HG02885 (cell line): ENCODE measurements at regions not wholly inside any gene's neighbourhood (a gene's known extent, or its start where the extent isn't known, plus 50 kb on each side); places are given as distances from the start of the nearest gene placed in this dataset.
"Not testable (repeated sequence)": the region's sequence is repeated elsewhere in the genome, so short reads cannot be mapped to it uniquely, and the experiment has no call there.

Source experiments
- ATAC-seq: cut with Tn5 transposase; IDR thresholded peaks from one replicate; pipeline ENCODE4 v1.9.1; 2021; ENCODE audit warnings: mild to moderate bottlenecking; ENCODE audit not compliant: unreplicated experiment, poor library complexity

DNA sequence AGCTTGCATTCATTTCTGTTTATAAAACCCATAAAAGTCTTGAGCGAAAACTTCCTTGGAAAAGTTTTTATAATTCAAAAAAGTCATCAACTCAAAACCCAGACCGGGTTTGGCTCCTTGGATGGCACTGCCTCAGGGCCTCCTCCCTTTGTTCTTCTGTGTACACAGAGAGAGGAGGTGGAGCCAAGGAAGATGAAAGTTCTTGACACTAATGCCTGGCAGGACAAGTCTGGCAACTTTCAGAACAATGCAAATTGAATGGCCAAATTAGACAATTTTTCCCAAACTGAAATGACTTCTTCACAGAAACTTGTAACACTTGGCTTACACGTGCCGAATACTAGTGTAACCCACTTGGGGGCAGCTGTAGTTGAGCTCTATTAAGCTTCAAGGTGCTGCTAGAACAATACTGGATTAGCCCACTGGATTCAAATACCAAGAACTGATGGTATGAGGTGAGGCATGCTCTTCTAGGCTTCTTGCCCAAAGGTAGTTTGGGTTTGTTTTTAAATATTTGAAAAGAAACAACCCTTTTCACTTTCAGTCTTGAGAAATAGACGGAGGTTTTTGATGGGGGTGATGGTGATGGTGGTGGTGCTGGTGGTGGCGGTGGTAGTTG, 86.6 kb upstream of the FRMD6 start:
- ATAC-seq: no peak

DNA sequence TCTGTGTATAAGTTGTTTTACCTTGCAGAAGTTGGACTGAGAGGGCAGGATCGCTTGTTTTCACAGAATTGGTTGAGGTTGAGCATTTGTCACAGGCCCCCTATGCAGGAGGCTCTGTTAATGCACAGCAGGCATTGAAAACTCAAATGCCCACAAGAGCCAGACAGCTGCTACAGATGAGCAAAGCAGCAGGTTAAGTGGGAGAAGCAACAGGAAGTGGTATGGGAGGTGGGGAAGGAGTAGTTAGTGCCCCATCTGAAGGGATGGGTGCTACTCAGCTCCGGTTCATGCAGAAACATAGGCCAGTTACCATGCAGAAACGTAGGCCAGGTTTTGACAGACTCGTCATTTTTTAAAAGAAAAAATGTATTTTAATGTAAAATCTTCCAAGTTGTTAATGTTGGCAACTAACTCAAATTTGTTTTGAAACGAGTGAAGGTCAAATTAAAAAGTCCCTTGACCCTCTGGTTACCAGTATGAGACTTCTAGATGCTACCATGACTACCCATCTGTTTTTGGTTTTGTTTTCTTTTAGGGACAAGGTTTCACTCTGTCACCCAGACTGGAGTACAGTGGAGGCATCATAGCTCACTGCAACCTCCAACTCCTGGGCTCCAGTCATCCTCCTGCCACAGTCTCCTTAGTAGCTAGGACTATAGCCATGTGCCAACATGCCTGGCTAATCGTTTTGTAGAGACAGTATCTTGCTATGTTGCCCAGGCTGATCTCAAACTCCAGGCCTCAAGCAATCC, 84.7 kb upstream of the FRMD6 start:
- no peak for ATAC-seq

DNA sequence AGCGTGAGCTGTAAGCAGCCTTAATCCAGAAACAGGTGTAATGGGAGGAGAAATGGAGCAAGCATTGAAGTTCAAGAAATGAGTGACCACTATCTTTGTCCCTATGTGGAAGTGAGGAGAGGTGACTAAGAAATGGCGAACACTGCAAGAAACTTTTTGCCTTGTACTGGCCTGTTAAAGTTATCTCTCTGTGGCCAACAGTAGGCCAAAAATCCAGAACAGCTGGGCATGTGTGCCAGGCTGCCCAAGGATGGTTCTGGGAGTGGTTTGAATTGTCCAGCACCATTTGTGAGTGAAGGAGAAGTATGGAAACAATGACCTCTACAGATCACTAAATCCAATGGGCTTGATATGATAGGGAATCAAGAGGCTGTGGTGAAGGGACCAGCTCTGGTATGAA, 83.3 kb upstream of the FRMD6 start:
- no peak for ATAC-seq

DNA sequence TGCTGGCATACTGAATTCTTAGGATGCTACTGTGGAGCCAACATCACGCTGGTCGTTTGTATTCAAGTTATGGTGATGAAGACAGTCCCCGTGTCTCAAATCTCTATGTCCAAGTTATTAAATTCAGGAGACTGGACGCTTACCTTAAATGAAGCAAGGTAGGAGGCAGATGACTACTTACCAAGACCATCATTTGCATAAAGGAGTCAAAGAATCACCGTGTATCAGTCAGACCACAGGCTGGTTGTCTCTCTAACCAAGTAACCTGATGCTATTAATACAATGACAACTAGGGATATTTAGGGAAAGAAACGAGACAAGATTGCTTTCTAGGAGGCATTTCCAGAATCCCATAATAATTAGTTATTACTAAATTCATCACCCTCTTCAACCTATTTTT, 78.1 kb upstream of the FRMD6 start:
- no peak for ATAC-seq

DNA sequence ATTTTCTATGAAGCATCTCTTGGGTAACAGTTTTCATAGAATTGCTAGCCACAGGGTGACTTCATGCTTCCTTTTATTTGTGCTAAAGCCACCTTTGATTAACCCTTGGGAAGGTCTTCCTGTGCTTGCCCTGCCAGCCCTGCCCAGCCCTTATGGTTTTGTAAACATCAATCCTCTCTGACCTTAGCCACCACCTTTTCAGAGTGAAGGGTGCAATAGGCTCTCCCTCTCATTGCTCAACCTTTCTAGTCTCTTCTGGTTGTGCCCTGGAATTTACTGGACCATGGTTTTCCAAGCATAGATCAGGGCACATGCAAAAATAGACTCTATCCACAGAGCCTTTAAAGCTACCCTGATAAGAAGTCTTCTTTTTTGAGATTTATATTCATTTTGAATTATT, 77.7 kb upstream of the FRMD6 start:
- no peak for ATAC-seq

DNA sequence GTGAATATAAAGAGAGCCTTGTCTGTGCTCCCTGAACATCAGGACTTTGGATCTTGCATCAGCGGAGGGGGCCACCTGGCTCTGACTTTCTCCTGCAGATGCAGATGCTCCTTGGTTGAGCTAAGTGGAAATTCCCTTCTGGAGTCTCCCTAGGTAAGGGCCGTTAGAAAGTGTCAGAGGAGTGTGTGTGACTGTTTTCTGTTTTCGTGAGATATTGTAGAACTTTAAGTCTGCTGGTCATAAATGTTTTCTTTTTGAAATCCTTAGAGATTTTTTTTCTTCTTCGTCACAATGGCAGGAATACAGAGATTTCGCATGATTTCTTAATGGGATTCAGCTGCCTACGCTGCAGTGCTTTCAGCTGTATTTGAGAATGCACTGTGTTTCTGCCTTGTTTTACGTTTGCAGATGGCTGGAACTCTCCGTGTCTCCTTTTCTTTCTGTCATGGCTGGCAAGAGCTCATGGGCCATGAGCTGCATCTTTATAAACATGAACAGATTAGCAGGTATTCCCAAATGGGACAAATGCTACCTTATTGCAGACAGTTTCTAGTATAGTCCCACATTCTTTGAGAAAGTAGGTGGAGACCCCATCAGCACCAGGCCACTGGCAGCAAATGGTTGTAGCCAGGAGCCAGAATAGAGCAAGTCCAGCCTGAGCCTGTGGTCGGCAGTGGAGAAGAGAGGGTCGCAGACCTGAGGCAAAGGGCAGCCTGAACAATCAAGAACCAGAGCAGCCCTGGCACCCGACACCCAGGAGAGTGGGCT, 76.2 kb upstream of the FRMD6 start:
- no peak for ATAC-seq

DNA sequence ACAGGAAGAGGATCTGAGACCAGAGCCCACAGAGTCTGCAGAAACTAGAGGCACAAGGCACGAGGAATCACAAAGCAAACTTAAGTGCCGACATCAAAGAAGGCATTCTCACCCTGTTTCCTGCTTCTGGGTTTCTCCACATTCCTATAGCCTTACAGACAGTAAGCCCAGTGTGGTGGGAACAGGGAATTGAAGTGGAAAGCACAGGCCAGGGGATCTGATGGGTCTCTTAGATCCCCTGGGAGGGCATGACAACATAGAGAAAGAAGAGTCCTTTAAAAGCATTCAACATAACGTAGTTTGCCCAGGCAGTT, 75.6 kb upstream of the FRMD6 start:
- no peak for ATAC-seq

DNA sequence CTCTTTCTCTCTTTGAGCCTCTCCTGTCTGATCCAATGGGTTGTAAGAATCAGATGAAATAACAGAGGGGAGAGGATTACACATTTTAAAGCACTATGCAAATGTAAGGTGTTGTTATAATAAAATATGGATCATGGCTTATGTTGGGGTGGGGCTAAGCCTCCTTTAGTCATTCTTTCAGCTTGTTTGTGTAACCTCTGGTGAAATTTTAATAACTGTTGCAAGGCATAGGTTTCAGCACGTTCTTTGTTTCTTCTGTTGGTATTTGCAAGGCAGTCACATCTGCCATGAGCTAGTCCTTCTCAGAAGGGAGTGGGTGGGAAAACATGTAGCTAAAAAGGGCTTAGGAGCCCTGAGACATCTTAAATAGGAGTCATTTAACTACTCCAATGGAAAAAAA, 74.8 kb upstream of the FRMD6 start:
- ATAC-seq: no peak

DNA sequence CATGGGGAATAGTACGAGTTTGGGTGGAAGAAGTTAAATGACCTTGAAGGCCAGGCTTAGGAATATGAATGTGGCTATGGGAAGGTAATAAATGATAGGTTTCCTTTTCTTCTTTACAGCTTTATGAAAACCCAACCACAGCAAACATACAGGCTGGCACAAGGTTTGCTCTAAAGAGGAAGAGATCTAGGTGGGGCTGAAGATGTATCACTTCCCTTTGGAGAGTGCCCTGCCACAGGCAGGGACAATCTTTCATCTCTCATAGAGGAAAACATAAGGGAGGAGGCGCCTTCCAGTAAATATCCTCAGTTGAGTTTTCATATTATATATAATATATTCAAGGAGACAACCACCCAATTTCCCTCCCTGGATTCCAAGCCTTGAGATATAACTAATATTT, 72.9 kb upstream of the FRMD6 start:
- no peak for ATAC-seq

DNA sequence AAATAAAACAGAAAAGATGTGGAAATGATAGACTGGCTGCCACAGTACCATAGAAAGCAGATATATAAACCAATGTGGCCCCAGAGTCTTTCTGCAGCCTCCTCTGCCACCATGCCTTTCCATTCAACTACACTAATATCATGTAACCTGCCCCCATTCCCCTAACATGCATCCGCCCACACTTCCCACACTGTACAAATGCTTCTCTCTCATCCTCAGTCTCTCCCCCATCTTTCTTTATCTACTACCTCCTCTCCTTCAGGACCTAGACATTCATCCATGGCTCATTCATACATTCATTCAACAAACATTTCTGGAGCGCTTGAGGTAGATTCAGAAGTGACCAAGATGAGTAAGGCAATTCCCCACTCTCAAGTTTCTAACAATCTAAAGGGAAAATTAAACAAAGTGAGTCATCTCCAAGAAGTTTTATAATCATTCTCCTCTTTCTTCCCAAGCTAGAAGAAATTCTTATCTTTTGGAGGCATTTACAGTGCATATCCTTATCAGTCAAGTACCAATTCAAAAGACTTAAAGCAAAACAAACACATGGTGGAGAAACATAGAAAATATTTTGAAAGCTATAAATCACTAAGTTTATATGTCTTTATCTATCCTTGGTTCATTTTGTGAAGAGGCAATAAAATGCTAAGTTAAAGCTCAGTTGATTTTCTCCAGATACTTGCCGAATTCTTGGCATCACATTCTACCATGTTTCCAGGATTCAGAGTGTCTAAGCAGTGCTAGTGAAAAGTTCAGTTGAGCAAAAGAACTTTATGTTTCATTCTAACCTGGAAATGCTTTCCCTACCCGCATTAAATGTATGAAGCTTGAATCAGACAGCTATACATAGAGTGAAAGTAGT, 70.5 kb upstream of the FRMD6 start:
- no peak for ATAC-seq

DNA sequence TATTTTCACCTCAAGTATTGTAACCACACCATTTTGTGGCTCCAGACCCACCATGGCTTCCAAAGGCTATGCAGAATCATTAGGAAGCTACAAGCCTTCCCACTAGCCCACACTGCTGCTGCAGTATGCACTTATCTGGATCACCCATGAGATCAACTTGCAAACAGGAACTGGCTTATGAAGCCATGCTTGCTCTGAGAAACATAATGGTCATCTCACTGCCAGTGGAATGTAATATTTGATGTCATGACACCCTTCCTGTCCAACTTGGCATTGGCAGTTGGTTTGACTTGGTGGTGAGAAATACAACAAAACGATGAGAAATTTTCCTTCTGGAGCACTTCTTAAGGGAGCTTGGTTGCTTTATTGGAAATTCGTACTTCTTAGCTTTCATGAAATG, 69.3 kb upstream of the FRMD6 start:
- ATAC-seq: no peak

DNA sequence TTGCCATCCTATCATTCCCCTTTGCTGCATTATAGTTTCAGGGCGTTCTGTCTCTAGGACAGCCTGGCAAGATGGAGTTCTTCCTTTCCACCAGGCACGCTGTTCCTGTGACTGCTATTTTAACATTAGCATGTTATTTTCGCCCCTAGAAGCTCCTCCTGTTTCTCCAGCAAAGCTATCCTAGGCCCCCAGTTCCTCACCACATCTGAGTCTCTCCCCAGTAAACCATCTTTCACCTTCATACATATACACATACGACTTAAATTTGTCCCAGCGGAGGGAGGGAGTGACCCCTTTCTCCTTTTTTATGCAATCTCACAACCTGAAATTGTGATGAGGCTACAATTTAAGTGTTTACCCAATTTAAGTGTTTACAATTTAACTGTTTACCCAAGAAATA, 66.7 kb upstream of the FRMD6 start:
- ATAC-seq: no peak

DNA sequence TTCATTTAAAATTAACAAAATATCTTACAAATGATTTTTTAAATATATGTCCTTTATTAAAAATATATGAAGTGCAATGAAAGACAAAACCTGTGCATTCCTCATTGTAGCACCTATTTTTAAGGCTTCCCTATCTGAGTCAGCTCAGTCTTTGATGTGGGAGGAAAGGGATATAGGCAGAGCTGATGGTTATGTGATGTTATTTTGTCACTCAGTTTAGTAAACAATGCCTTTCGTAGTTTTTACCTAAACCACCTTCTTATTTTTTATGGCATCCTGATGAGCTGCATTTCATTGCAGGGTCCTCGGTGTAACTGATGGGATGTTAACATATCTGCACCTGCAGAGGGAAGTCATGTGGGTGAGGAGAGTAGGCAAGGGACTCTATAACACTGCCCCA, 58.9 kb upstream of the FRMD6 start:
- ATAC-seq: no peak

DNA sequence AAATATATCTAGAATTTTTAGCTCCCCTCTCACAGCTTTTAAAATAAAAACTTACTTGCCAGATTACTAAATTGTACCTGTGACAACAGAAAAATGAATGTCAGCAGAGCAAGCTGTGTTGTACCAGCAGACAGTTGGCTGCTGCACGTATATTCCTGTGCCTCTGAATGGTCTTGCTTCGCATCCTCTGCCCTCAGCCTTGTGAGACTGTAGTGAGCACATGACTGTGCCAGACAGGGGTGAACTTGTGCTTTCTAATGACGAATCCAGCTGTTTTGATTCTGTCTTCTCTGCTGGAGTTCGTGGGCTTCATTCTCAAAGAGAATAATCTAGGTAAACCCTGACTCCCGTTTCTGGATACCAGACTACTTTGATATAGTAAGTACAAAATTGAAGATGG, 58.3 kb upstream of the FRMD6 start:
- peak; percentile 63 for ATAC-seq

DNA sequence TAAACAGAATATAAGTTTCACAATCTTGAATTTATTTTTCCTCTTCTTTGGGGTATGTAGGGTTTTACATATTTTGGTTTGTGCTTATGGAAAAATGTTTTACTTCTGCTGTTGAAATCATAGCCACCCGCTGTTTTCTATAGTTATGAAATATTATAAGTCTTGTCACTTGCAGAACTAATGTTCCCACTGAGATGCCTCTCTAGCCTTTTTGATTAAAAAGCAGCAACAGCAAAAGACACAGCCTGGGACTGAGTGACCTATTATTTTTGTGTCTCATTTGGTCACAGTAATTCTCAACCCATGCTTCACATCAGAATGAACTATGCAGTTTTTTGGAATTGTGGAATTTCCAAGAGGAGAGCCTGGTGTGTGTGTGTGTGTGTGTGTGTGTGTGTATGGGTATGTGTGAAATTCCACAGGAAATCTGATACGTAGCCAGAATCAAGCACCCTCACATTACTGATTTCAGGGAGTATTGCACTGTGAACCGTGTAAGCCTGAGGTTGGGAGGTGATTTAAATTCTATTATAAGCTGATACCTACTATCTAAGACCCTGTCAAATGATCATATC, 55.7 kb upstream of the FRMD6 start:
- no peak for ATAC-seq

DNA sequence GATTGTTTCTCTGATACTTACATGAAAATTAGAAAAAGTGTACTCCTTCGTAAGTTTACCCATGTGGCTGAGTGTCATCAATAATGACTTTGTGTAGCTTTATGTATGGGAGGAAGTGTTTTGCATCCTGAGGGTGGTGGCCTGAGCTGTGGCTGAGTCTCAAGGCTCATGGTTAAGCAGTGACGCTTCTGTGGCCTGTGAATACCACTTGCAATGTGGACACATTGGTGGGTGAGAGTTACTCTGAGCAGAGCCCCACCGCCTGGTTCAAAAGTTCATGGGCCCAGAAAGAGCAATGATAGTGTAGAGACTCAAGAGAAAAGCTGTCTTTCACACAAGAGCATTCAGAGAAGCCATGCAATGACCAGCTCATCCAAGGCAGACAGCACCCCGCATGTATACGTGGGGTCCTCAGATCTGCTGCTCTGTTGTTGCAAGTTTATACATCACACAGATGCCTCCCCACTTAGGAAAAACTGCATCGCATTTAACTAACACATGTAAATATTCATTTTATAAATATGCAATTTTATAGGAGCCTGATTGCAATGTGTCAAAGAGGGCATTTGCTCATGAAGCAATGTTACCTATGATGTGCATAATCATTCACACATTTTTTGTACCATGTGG, 55.1 kb upstream of the FRMD6 start:
- peak; percentile 63 for ATAC-seq

DNA sequence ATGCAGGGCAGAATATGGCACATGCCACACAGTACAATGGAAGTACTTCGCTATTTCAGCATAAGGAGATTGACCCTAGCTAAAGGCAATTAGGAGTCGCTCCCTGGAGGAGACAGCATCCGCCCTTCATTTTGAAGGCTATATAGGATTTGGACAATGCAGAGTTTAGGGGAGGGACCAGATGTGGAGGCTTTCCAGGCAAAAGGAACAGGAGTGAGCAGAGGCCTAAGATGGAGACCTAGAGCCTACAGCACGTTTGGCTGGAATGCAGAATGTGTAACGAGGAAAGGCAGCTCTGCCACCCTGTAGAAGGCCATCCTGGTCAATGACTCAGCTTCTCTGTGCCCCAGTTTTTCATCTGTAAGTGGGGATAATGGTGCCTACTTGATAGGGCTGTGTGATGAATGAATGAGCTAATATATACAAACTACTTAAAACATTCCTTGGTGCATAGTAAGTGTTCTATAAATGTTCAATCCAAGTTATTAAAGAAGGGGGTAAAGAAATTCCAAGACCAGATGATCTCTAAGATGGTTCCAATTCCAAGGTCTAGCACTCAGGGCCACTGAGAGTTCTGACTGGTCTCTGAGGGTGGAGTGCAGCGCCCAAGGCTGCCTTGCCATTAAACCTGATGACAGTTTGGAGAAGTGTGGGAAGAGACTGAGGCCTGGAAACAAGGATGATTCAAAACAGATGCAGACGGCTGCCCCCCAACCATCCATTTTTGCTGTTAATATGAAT, 54.3 kb upstream of the FRMD6 start:
- ATAC-seq: no peak

DNA sequence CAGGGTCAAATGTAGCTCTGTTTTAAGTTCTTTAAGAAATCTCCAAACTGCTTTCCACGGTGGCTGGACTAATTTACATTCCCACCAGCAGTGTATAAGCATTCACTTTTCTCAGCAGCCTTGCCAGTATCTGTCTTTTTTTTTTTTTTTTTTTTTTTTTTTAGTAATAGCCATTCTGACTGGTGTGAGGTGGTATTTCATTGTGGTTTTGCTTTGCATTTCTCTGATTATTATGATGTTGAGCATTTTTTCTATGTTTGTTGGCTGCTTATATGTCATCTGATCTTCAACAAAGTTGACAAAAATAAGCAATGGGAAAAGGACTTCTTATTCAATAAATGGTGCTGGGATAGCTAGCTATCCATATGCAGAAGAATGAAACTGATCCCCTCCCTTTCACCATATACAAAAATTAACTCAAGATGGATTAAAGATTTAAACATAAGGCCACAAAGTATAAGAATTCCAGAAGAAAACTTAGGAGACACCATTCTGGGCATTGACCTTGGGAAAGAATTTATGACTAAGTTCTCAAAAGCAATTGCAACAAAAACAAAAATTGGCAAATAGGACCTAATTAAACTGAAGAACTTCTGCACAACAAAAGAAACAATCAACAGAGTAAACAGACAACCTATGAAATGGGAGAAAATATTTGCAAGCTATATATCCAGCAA, 52.6 kb upstream of the FRMD6 start:
- ATAC-seq: not testable (repeated sequence)

DNA sequence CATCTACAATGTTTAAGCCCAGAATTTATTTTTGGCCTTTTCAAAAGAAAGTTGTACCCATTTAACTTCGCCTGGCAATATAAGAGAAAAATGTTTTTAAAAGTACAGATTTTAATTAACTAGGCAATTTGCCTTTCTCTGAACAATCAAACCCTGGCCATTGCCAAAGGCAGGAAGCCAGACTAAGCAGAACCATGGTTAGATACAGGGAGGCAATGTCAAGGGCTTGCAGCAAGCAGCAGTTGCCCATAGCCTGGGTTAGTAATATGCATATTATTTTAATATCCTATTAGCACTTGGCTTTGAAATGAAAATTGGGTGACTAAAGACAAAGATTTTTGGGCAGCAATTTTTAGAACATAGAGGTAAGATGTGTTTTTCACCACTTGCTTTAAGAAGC, 51.1 kb upstream of the FRMD6 start:
- ATAC-seq: no peak
